ENCODE measurements at regions not wholly inside any gene's neighbourhood (a gene's known extent, or its start where the extent isn't known, plus 50 kb on each side); places are given as distances from the start of the nearest gene placed in this dataset.

GRCh38 chr2:104041351-104041750 is 812.6 kb upstream of the POU3F3 start:
- TF ChIP-seq, protein P1, sequence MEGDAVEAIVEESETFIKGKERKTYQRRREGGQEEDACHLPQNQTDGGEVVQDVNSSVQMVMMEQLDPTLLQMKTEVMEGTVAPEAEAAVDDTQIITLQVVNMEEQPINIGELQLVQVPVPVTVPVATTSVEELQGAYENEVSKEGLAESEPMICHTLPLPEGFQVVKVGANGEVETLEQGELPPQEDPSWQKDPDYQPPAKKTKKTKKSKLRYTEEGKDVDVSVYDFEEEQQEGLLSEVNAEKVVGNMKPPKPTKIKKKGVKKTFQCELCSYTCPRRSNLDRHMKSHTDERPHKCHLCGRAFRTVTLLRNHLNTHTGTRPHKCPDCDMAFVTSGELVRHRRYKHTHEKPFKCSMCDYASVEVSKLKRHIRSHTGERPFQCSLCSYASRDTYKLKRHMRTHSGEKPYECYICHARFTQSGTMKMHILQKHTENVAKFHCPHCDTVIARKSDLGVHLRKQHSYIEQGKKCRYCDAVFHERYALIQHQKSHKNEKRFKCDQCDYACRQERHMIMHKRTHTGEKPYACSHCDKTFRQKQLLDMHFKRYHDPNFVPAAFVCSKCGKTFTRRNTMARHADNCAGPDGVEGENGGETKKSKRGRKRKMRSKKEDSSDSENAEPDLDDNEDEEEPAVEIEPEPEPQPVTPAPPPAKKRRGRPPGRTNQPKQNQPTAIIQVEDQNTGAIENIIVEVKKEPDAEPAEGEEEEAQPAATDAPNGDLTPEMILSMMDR (IDR thresholded peaks at IDR 0.05), result no peak
- TF ChIP-seq POLR2A (IDR thresholded peaks at IDR 0.05), result no peak
